Upper lobe of right lung (tissue), 1 donor: ENCODE measurements at regions not wholly inside any gene's neighbourhood (a gene's known extent, or its start where the extent isn't known, plus 50 kb on each side); places are given as distances from the start of the nearest gene placed in this dataset. TPM values are rescaled to one million over a fixed set of nuclear protein-coding genes. Genes with fewer than 3 reads are reported as not detected.
"Not testable (repeated sequence)": the region's sequence is repeated elsewhere in the genome, so short reads cannot be mapped to it uniquely, and the experiment has no call there.

Experiments
- ATAC-seq: fragments of 200-7000 bp; cut with Tn5 transposase; one replicate; pipeline ENCODE4 v1.9.1; 2020; ENCODE audit warnings: mild to moderate bottlenecking, moderate library complexity
- DNase-seq: peaks from one replicate; pipeline ENCODE4 v3.0.0-alpha.2; 2020
- H3K27ac ChIP-seq: fragments of 200-600 bp; one replicate; pipeline ENCODE4 v1.8.0; 2022
- H3K27me3 ChIP-seq: fragments of 200-600 bp; one replicate; pipeline ENCODE4 v1.8.0; 2022; ENCODE audit warnings: mild to moderate bottlenecking
- H3K36me3 ChIP-seq: fragments of 200-600 bp; one replicate; pipeline ENCODE4 v1.8.0; 2022
- H3K4me1 ChIP-seq: fragments of 200-600 bp; one replicate; pipeline ENCODE4 v1.8.0; 2022
- H3K4me3 ChIP-seq: fragments of 200-600 bp; one replicate; pipeline ENCODE4 v1.8.0; 2022; ENCODE audit warnings: mild to moderate bottlenecking
- H3K9me3 ChIP-seq: fragments of 200-600 bp; one replicate; pipeline ENCODE4 v1.8.0; 2022
- intact Hi-C: fragments of 100-400 bp; cut with DNase I; formaldehyde crosslinking; loops from one replicate; pipeline ENCODE4 v1.11.0; 2022
- microRNA-seq: library from miRNA; unstranded; fragments of <30 nt; microRNA quantifications from one replicate; pipeline ENCODE4 v1.2.0, GENCODE V29; 2020; ENCODE audit warnings: borderline microRNAs expressed
- TF ChIP-seq, protein P1 (sequence below): fragments of 200-600 bp; IDR thresholded peaks from one replicate; pipeline ENCODE4 v1.8.0; 2022; ENCODE audit warnings: antibody characterized with exemption
- donor health status: DM: no; HTN: yes; CAD: no; lungs with severe emphysema.

- DNase-seq (no peak), ATAC-seq (no peak)
- H3K36me3 ChIP-seq, result no peaks in the 10 kb centered on the region
- intact Hi-C loops, result no loop called here
- no peaks in the 10 kb centered on the region for H3K9me3 ChIP-seq
- H3K4me1 ChIP-seq, result no peaks in the 10 kb centered on the region
- H3K27ac ChIP-seq, result no peak overlapping the region
- TF ChIP-seq, protein P1, sequence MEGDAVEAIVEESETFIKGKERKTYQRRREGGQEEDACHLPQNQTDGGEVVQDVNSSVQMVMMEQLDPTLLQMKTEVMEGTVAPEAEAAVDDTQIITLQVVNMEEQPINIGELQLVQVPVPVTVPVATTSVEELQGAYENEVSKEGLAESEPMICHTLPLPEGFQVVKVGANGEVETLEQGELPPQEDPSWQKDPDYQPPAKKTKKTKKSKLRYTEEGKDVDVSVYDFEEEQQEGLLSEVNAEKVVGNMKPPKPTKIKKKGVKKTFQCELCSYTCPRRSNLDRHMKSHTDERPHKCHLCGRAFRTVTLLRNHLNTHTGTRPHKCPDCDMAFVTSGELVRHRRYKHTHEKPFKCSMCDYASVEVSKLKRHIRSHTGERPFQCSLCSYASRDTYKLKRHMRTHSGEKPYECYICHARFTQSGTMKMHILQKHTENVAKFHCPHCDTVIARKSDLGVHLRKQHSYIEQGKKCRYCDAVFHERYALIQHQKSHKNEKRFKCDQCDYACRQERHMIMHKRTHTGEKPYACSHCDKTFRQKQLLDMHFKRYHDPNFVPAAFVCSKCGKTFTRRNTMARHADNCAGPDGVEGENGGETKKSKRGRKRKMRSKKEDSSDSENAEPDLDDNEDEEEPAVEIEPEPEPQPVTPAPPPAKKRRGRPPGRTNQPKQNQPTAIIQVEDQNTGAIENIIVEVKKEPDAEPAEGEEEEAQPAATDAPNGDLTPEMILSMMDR, result no peak
- no peaks in the 10 kb centered on the region for H3K27me3 ChIP-seq
- no peak overlapping the region for H3K4me3 ChIP-seq
Measured at GRCh38 chrX:77347572-77347971, 99.6 kb upstream of the FGF16 start.

DNA sequence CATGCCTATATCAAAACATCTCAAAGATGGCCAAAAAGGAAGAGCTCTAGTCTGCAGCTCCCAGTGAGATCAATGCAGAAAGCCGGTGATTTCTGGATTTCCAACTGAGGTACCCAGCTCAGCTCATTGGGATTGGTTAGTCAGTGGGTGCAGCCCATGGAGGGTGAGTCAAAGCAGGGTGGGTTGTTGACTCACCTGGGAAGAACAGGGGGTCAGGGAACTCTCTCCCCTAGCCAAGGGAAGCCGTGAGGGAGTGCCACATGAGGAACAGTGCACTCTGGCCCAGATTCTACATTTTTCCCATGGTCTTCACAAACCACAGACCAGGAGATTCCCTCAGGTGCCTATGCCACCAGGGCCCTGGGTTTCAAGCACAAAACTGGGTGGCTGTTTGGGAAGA, 57.3 kb upstream of the FGF16 start:
- TF ChIP-seq, protein P1, result no peak

GRCh38 chrX:77390365-77390764, 56.8 kb upstream of the FGF16 start:
- H3K27me3 ChIP-seq, ATAC-seq, intact Hi-C loops: not testable (repeated sequence)

More for the DNA sequence above, 57.3 kb upstream of the FGF16 start:
- H3K27me3 ChIP-seq, result no peaks in the 10 kb centered on the region
- no peak for DNase-seq
- ATAC-seq, result no peak
- intact Hi-C loops, result no loop called here
- H3K27ac ChIP-seq, result no peak overlapping the region
- no peaks in the 10 kb centered on the region for H3K9me3 ChIP-seq
- no peak overlapping the region for H3K4me3 ChIP-seq
- no peaks in the 10 kb centered on the region for H3K36me3 ChIP-seq
- no peaks in the 10 kb centered on the region for H3K4me1 ChIP-seq

GRCh38 chrX:77396781-77397180, 50.4 kb upstream of the FGF16 start:
- DNase-seq (no peak), ATAC-seq (no peak)
- TF ChIP-seq, protein P1, result no peak
- no peaks in the 10 kb centered on the region for H3K9me3 ChIP-seq
- no peaks in the 10 kb centered on the region for H3K36me3 ChIP-seq
- no peaks in the 10 kb centered on the region for H3K27me3 ChIP-seq
- H3K27ac ChIP-seq, result no peak overlapping the region
- H3K4me1 ChIP-seq, result no peaks in the 10 kb centered on the region
- intact Hi-C loops, result no loop called here
- H3K4me3 ChIP-seq, result no peak overlapping the region

More at GRCh38 chrX:77390365-77390764, 56.8 kb upstream of the FGF16 start:
- H3K27ac ChIP-seq, DNase-seq, H3K4me1 ChIP-seq, H3K9me3 ChIP-seq, H3K4me3 ChIP-seq, H3K36me3 ChIP-seq: not testable (repeated sequence)

Small RNAs in the stretch of these regions (microRNA-seq; reads per million reads assigned to microRNA genes)
- gene MIR325 (not detected), gene MIR384 (not detected)
